ENCODE measurements at regions not wholly inside any gene's neighbourhood (a gene's known extent, or its start where the extent isn't known, plus 50 kb on each side); places are given as distances from the start of the nearest gene placed in this dataset.

DNA sequence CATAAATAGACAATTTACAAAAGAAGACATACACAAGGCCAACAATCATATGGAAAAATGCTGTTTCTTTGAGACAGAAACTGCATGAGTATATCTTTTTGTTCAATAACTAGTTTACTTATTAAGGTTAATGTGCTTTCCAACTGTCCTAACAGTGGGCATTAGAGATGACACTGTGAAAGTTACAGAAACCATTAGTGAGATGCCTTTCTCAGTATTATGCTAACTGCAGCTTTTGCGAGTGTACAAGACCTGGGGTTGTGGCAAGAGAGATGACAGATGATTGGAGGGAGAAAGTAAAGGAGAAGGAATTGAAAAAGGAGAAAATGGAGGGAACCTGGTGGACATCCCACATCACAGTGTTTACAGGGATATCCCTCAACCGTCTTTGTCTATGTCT lies 640.5 kb downstream of the ZPLD1 start:
- TF ChIP-seq ZNF565 (CRISPR knock-in tag; conservative IDR thresholded peaks at IDR 0.05; ENCODE audit: low read depth) (no peak), ZNF8 (CRISPR knock-in tag; IDR thresholded peaks at IDR 0.05) (no peak), RARB (CRISPR knock-in tag; IDR thresholded peaks at IDR 0.05) (no peak), TCF4 (CRISPR knock-in tag; IDR thresholded peaks at IDR 0.05; ENCODE audit: borderline replicate concordance) (no peak)
- TF ChIP-seq, protein P1, sequence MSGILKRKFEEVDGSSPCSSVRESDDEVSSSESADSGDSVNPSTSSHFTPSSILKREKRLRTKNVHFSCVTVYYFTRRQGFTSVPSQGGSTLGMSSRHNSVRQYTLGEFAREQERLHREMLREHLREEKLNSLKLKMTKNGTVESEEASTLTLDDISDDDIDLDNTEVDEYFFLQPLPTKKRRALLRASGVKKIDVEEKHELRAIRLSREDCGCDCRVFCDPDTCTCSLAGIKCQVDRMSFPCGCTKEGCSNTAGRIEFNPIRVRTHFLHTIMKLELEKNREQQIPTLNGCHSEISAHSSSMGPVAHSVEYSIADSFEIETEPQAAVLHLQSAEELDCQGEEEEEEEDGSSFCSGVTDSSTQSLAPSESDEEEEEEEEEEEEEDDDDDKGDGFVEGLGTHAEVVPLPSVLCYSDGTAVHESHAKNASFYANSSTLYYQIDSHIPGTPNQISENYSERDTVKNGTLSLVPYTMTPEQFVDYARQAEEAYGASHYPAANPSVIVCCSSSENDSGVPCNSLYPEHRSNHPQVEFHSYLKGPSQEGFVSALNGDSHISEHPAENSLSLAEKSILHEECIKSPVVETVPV (CRISPR knock-in tag; IDR thresholded peaks at IDR 0.05) = no peak
